ENCODE measurements at regions not wholly inside any gene's neighbourhood (a gene's known extent, or its start where the extent isn't known, plus 50 kb on each side); places are given as distances from the start of the nearest gene placed in this dataset.

DNA sequence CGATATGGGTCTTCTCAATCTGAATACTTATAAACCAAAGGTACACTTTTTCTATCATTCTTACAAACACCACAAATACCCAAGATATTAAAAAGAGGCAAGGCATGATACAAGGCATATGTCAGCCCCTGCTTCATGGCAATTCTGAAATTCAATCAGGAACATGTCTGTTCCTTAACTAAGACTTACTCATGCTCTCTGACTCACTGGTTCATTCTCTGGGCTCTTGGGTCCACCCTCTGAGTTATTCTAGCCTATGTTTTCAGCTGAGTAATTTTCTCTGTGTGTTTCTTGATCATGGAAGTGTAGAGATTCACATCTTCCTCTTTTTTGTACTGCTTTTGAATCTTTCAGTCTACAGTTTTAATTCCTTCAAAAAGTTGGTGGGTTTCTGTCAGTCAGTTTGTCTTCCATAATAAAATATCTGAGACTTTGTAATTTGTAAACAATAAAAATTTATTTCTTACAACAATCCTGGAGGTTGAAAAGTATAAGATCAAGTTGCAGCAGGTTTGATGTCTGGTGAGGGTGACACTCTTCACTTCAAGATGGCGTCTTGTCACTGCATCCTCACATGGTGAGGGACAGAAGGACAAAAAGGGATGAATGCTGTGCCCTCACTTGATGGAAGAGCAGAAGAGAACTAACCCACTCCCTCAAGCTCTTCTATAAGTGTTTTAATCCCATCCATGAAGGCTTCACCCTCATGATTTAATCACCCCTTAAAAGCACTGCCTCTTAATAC lies 211.7 kb downstream of the FAM76B start:
- DNase-seq, result no peak

DNA sequence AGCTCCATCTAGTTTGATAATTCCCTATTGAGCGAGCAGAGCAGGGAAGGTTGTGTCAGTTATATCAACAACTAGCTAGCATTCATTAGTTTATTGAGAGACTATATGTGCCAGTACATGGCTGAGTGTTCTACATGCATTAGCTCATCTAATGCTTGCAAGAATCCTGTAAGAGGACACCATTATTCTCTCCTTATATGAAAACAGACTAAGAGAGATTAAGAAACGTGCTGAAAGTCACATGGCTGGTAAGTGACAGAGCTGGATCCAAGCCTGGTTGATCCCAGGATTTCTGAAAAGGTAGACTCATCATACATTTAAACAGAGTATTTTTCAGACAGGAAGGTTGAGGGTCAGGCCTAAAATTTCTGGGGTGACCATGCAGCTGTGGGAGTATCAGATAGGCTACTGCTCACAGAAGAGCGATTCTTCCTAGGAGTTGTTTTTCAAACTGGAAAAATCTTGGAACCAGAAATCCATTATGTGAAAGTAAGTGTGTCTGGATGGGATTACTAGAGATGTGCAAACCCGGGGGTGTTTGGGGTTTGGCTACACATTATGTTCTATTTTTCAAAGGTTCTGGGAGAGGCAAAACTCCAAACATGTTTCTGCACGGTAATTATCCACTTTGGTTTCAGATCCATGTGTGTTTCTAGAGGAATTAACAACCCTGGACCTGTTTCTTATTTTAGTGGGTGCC lies 213.3 kb downstream of the FAM76B start:
- DNase-seq, result no peak

DNA sequence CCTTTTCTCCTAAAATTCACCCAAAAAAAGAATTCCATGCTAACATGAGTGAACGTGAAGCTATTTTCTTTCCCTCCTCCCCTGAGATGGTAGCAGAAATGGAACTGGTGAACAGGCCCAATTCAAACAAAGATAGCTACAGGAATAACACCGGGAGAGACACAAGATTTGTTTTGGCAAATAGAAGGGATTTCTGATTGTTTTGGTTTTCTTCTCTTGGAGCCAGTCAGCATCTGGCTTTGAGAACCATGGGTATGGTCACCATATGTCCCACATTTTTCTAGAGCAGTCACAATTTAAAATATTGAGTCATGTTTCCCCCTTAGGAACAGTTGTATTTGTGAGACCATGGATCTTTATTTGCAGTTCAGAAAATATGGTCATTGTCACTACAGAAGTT lies 214.1 kb downstream of the FAM76B start:
- DNase-seq, result no peak

DNA sequence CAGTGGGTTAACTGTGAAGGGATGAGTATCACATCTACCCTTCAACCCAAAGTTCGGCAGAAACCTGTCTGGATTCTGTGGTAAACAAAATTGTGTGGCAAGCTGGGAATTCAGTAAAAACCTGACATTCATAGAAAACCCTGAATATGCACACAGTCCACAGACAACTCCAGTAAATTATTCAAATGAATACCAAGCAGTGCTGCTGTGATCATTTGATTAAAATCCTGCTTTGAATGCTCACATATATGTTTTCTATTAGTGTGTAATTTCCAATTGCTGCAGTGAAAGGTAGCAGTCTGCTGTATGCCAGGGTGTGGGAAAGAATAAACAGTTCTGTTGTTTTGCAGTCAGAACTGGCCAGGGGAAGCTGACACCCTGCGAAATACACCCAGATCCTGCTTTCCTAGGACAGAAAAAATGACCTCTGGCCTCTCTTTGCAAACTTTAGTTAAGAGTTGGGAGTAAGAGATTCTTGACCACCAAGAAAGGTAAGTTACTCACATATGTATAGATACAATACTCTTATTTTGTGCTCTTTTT lies 217.8 kb downstream of the FAM76B start:
- no peak for DNase-seq

DNA sequence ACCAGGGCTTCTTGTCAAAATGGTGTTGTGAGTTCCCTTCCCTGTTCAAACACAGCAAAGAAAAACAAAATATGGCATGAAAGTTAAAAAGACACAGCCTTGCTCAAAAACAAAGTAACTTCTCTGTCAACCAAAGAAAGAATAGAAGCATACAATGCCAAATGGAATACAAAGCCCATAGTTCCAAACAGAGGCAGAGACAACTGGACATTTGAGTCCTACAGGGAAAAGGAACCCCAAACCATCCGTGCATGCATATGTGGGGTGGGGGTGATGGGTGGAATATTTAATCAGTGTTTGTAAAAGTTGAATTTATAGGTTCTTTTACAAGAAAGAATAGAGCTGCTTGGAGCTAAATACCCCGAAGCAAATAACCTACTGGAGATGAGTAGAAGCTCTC lies 218.7 kb downstream of the FAM76B start:
- DNase-seq, result no peak

DNA sequence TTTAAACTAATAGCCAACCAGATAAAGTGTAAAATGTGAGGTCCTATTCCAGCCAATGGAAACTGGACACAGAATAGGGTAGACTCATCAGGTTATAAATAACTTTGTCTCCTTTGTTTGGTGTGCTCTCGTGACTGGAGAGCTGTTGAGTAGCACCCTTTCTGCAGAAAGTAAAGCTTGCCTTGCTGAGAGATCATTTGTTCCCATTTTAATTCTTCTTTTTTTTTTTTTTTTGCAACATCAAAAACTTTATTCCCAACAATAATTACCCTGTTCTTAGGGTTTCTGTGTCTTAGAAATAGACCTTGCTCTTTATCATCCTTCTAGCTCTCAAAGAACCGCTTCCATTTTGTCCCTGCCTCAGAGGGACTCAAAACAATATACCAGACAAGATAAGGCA lies 220.4 kb downstream of the FAM76B start:
- DNase-seq, result no peak

DNA sequence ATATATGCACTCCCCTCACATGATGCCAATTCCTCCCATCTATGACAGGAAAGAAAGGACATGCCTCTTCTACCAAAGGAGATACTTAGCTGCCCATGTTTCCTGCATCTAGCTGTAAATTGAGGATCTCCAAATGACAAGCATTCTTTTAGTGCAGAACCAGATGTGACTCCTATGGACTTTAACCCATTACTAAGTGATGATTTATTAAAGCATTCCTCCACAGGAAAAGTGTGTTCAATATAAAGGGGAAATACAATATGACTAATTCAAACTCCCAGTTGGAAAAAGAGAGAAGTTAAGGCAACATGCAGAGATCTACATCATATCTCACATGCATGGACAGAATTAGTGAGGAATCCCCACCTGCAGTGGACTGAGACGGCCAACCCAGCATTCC lies 221.3 kb downstream of the FAM76B start:
- DNase-seq, result no peak

DNA sequence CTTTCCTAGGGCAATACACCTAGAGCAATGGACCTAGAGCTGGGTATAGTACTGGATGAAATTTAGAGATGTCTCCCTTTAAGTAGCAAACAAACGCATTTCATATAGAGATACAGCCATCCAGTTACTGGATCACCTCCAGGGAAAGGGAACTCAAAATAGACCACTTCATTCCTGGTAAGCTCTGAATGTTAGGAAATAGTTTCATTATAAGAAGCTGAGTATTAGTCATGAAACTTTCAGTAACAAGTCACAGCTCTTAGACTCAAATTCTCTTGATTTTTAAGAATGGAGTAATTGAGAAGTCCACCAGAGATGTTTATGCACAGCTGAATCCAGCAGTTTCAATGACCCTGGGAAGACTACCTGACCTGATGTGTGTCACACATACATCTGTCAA lies 221.9 kb downstream of the FAM76B start:
- DNase-seq, result no peak

DNA sequence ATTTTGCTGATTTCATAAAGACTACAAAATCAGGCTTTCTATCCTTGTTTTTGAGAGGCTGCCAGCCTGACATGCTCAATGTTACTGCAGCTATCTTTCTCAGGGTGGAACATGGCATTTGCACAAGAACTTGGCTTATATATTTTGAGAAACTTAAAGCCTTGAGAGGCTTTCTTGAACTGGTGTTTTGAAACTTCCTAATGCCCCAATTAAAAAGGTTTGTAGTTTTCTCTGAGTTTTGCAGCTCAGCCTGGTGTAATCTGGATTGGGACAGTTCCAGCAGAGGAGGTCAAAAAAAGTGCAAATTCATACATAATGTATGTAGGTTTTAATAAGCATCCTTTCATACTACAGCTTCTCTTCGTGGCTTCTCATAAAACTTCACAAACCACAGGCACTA lies 223.4 kb downstream of the FAM76B start:
- DNase-seq, result no peak

DNA sequence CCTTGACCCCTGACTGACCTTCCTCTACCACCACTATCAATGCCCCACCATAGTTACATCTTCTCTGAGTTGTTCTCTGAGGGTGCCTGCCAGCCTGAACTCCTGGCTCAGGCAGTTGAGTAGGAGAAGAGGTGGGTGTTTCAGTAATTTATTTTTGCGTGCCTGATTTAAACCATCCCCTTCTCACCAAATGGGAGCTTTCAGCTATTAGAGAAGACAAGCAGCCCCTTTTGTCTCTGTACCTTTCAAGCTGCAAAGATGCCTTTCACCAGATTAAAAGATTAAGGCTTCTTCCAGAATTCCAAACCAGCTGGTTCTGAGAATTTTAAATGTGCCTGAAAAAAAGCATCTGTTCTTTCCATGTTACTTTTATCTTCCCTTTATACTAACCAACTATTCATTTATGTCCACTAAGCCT lies 223.8 kb downstream of the FAM76B start:
- no peak for DNase-seq

DNA sequence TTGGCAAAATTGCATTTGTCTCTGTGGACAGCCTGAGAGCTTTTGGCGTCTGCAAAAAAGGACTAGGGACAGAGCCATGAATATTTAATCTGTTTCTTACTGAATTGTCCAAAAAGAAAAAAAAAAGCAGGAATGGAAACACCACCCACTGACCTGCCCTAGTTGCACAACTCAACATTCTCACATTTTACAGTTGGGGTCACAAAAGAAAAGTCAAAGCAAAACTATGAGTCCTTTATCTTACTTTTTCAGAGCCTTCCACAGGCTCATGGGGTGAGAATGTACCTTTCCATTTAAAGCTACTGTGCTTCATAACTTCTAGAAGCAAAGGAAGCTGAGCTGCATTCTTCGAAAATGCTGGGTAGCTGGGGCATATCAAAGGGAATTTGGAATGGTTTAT lies 225.7 kb downstream of the FAM76B start:
- no peak for DNase-seq

DNA sequence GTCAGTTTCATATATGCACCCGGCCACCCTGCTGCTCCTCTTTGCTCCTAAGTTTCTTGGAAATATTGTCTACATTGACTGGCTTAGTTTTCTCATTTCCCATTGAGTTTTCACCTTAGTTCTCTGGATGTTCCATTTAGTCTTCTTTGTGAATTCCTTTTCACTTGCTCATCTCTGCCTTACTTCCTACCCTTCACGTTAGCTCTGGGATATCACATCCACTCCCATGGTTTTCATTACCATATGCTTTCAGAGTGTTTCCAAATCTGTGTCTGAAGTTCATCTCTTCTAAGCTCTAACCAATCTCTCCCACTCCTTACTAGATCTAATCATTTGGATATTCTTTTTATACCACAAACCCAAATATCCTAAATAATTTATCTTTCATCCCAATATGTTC lies 226.4 kb downstream of the FAM76B start:
- no peak for DNase-seq

DNA sequence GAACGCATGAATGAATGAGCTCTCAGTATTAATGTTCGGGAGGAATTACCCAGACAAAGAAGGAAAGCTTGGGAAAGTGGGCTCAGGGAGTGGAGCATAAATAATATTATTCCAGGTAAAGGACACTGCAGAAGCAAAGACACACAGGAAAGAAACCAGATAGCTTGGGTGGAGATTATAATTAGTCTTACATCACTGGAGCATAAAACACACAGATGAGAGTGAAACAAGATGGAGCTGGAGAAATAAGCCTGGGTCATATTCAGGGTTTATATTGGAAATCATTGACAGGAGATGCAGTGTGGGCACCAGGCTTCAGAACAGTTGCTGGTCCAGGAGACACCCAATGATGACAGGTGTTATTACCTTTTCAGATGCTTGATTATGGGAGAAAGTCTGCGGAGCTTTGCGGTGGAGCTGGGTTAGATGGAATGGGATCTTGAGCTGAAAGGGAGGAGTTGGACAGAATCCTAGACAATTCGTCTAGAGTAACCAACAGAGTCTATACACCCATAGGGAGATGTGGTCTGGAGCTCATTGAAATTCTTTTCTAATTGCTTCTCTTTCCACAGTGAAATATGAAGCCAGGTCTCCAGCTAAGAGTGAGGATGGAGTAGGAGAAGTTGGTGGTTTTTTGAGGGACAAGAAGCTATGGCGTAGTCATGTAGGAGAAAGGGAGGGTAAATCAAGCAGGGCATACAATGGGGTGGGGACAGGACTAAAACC lies 227.2 kb downstream of the FAM76B start:
- no peak for DNase-seq

DNA sequence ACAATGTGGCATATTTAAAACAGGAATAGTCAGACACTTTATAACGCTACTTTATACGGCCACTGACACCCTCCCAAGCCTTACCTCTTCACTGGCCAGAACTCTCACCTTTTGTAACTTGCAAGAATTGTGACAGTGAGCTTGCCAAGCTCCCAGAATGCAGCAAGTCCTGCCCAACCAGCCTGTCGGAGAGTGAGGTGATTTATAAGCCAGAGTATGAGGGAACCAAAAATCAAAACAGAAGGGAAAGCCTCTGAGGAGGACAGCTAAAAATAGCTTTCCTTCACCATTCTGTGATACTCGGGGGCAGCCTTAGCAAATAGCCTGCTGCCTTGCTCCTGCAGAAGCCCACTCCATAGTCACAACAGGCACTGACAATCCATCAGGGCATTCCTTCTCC lies 229.7 kb downstream of the FAM76B start:
- no peak for DNase-seq

DNA sequence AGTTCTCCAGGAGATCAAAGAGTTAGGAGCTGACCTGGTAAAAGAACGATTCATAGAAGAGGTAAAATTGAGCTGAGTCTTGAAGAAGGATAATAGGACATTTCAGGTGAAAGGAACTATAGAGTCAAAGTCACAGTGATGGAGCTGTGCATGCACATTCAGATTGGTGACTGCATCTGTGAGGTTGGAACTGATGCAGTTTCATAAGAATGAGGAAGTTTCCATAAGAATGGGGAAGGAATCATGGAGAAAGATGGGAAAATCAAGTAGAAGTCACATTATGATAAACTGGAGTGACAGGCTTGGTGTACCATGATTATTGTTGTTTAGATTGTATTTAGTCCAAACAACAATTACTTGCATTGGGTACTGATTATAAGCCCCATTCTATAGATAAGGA lies 232.2 kb downstream of the FAM76B start:
- DNase-seq, result no peak

DNA sequence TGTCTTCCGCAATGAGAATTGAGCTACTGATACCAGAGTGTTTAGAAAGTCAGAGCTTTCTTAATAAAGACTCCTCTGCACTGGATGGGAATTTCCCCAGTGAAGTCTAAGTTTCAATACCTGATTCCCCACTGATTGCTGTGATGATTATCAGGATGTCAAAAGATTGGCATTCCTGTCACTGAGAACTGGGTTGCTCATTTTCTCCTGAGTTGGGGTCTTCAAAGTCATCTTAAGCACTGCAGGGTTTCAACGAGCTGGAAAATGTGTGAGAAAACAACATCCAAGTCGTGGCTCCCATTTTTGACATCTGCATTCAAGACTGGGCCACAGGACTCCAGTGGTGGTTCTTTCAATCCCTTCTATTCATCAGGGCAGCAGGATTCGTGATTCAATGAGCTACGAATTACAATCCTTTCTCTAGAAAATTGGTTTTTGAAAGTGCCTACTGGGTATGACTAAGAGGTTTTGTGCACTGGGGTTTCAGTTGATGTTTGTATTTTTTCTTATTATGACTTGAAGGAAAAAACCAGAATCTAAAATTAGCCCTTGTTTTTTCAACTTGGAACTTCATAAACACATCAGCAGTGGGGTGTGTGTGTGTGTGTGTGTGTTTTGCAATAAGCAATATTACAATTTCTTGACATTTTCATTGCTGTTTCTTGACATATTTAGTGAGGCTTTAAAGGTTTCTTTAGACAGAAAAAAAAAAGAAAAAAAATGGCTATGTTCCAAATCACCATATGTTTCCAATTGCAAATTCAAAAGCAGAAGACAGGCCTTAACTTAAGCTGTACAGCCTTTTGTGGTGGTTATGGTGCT lies 233.0 kb downstream of the FAM76B start:
- DNase-seq, result no peak

DNA sequence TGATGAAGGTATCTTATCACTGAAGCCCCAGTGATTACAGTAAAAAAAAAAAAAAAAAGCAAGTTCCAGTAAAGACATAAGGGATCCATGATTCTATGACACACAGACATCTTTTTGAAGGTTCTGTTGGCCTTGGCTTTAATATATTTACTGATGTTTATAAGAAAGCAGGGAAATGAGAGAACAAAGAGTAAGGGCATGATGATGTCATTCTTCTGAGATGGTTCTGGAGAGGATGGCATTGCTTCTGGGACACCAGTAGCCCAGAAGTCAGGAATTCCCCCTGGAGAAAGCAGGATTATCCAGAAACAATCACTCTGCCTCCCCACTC lies 233.6 kb downstream of the FAM76B start:
- no peak for DNase-seq

DNA sequence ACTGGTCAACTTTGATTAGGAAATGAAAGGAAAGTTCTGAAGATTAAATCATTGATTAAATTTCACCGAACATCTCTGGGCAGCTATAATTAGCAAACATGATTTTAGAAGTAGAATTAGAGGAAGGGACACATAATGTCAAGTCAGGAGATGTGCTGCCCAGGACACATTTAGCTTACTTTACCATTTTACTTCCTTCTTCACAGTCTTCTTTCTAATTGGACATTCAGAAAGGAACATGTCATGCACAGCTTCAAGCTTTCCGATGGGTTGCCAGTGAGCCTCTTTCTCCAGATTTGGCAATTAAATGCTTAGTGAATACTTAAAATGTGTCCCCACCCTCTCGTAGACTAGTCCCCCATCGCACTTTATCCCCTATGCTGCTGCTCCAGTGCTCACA lies 234.7 kb downstream of the FAM76B start:
- no peak for DNase-seq

DNA sequence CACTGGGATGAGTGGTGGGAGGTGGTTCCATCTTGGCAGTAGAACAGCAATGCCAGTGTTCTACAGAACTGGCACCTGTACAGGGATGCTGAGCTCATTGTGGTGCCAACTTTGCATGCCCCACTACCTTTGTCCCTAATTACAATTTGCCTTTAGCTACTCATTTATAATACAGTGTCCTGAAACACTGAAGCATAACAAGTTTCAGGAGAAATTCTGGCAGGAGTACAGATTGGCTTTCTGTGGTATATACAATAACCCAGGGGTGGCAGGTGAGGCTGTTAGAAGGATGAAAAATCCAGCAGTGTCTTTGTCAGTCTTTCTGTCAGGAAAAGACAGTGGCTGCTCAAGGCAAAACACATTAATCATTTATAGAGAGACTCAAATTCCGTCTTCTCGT lies 240.3 kb downstream of the FAM76B start:
- no peak for DNase-seq

DNA sequence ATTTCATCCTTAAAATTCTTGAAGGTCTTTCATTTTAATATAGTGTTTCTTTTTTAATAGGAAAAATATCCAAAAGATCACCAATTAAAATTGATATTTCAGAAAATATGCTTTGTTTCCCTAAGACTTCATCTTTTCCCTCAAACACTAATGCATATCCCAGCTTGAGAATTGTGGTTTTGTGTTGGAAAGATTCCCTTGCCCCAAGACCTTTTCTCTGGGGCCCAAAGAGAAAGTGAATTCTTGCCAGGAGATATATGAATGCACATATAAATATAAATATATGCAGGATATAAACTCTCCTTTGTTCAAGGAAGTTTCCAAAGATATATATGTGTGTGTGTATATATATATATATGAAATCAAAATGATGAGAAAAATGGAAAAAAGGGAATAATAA lies 241.2 kb downstream of the FAM76B start:
- DNase-seq, result no peak

DNA sequence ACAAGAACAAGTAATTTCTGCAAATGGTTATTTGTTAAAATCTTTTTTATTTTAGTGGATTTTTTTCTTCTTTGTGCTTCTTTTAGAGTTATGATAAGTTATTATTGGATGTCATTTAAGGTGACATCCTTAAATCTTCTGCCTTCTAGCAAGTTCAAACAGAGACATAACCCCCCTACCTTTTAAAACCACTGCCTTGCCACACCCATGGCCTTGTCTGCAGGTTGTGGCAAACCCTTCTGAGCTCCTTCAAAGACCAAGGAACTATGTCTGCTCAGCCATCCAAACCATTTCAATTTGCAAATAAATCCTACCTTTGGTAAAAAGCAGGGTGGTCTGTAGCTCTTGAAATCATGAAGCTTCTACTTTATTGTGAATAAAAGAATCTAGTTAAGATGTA lies 241.6 kb downstream of the FAM76B start:
- no peak for DNase-seq

DNA sequence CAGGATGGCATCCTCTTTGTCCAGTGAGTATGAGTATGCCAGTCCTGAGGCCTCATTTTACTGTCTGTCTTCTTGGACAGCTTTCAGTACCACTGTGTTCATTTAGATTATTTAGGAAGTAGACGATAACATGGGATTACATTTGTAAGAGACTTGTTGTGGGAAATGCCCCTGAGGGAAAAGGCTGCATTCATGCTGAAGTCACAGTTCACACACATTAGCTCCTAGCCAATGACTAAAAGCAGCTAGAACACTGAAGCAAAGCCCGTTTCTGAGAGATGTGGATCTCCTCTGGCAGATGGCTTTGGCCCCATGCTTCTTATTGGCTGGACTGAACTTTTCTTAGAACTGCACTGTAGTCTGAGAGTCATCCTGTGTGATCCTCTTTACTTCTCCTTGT lies 242.4 kb downstream of the FAM76B start:
- no peak for DNase-seq

All from NCI-H2227 treated with DMSO at 0.1 percent for 48 hours (cell line).